CD4-positive, alpha-beta T cell treated with Interleukin-4 for 1 hour (primary cell): ENCODE measurements at regions not wholly inside any gene's neighbourhood (a gene's known extent, or its start where the extent isn't known, plus 50 kb on each side); places are given as distances from the start of the nearest gene placed in this dataset.
"Not testable (repeated sequence)": the region's sequence is repeated elsewhere in the genome, so short reads cannot be mapped to it uniquely, and the experiment has no call there.

Source experiments
- DNase-seq, 2 donors: peaks; one replicate each; pipeline ENCODE4 v3.0.0-alpha.2; 2020 to 2022

- no peak for DNase-seq
These were observed 280.9 kb upstream of the CYLC2 start for GRCh38 chr9:102714184-102714583.

DNA sequence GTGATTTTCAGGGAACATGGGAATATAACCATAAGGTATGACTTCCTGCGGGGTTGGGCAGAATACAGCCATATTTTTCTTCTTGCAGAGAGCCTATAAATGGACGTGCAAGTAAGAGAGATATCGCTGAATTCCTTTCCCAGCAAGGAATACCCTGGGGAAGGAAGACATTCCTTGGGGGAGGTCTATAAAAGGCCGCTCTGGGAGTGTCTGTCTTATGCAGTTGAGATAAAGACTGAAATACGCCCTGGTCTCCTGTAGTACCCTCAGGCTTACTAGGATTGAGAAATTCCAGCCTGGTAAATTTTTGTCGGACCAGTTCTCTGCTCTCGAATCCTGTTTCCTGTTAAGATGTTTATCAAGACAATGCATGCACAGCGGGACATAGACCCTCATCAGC, 282.2 kb upstream of the CYLC2 start:
- DNase-seq: not testable (repeated sequence)

DNA sequence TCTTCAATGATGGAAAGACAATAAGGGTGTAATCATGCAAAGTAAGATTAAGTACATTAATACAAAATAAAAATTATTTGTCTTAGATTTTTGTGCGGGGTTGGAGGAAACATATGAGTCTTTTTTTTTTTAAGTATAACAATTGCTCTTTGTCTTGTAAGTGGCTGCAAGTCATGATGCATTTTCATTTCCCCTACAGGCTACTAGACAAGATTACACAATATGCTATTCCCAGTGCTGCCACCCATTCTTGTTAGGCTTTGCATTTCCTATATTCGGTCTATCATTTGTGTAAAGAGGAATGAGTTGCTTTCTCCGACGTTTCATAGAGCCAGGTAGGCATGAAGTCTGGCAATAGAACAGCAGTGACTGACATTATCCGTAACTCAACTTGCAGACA, 294.2 kb upstream of the CYLC2 start:
- DNase-seq: no peak

DNA sequence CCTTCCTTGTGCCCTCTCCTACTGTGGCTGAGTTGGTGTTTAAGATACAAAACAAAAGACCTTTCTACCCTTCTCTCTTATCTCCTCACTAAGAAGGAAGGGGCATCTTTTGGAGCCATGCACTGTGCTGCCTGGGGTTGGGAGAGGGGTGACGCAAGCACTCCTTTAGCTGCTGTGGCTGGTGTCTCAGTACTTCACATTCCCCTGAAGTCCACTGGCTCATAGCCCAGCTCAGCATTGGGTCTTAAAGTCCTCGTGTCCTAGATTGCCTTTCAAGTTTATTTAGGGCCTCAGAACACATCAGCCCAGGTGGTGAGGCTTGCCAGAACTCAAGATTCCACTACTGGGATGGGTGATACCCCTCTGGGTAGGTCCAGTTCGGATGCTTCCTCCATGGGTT, 325.9 kb upstream of the CYLC2 start:
- DNase-seq: no peak

DNA sequence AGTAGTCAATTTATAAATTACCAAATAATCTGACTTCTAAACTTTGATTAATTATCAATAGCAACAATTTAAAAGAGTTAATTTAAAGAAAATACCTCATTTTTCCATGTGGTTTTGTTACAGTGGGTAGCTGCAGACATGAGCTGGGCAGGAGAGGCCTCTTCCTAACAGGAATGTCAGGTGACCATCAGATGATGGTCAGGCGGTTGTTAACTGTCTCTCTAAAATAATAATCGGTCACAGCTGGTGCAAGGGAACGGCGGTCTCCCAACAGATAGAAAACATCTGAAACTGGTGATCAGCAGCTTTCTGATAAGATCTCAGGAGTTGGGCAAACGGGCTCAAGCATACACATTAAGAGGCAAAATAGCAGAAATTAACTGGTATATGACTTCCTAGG, 342.7 kb upstream of the CYLC2 start:
- no peak for DNase-seq

DNA sequence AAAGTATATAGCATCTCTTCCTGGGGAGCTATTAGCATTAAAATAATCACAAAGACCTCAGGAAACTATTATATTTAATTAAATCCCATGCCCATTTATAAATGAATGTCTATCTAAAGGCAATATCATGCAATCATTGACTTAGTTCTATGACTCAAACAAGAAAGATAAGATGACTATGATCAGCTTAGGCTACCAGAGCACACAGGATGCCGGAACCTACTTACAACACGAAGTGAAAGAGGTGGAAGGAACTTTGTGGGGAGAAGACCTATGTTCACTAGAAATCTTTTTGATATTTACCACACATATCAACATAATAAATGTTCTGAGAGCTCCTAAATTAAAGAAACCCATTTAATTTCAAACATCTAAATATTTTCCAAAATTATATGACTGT, 344.2 kb upstream of the CYLC2 start:
- DNase-seq: no peak

GRCh38 chr9:102642651-102643050, 352.5 kb upstream of the CYLC2 start:
- DNase-seq: no peak

- DNase-seq: no peak
These were observed 363.6 kb upstream of the CYLC2 start for GRCh38 chr9:102631559-102631958.

GRCh38 chr9:102609461-102609860, 385.7 kb upstream of the CYLC2 start:
- no peak for DNase-seq

DNA sequence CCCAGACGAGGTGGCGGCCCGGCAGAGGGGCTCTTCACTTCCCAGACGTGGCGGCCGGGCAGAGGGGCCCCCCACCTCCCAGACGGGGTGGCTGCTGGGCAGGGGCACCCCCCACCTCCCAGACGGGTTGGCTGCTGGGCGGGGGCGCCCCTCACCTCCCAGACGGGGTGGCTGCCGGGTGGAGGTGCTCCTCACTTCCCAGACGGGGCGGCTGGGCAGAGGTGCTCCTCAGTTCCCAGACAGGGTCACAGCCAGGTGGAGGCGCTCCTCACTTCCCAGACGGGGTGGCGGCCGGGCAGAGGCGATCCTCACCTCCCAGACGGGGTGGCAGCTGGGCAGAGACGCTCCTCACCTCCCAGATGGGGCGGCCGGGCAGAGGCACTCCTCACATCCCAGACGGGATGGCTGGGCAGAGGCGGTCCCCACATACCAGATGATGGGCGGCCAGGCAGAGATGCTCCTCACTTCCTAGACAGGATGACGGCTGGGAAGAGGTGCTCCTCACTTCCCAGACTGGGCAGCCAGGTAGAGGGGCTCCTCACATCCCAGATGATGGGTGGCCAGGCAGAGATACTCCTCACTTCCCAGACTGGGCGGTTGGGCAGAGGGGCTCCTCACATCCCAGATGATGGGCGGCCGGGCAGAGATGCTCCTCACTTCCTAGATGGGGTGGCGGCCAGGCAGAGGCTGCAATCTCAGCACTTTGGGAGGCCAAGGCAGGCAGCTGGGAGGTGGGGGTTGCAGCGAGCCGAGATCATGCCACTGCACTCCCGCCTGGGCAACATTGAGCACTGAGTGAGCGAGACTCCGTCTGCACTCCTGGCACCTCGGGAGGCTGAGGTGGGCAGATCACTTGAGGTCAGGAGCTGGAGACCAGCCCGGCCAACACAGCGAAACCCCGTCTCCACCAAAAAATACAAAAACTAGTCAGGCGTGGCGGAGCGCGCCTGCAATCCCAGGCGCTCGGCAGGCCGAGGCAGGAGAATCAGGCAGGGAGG, 391.6 kb upstream of the CYLC2 start:
- DNase-seq: not testable (repeated sequence)

GRCh38 chr9:102594241-102594640, 400.9 kb upstream of the CYLC2 start:
- no peak for DNase-seq

GRCh38 chr9:102587281-102587680, 407.9 kb upstream of the CYLC2 start:
- DNase-seq: no peak

DNA sequence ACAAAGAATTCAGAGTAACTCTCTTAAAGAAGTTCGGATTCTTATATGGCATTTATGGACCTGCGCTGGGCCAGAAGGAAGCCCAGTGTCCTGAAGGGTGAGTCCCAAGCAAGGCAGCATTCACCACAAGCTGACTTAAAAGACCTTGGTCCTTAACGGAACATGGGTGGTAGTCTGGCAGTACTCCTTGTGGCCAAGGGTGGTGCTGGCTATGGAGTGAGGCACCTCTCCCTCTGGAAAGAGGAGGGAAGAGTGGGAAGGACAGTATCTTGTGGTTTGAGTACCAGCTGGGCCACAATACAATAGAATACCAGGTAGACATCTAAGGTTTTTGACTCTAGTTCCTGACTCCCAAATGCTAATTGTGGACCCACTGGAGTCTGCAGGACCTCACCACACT, 425.7 kb upstream of the CYLC2 start:
- no peak for DNase-seq

- no peak for DNase-seq
These were observed 443.8 kb upstream of the CYLC2 start for GRCh38 chr9:102551346-102551745.

DNA sequence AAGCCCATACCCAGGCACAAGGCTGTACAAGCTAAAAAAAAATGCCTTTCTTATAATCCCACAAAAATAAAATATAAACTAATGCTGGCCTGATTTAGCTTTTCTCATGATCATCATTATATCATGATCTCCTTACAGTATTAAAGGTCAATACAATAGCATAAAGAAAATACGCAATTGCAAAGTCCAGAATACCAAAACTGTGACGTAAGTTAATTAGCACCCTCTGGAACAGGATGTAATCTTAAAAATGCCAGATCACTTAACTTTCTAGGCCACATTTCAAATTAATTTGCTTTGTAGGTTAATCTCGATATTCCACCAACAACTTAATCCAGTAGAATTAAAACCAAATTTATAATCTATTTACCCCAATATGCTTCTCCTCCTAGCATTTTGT, 444.2 kb upstream of the CYLC2 start:
- no peak for DNase-seq

DNA sequence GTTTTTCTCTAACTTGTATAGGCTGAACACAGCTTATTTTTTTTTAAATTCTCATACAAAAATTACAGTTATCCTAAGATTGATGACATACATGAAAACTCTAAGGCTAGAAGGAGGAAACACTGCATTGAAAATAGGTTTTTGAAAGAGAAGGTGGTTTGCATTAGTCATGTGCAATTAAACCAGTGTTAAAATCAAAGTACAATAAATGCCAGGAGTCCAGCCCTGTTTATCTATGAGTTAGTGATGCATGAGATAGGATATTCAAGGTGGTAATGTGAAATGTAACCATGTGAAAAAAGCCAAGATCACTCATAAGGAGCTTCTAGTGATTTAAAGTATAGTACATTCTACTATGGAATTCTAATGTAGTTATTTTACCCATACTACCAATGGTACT, 444.9 kb upstream of the CYLC2 start:
- DNase-seq: no peak

- DNase-seq: no peak
These were observed 461.1 kb upstream of the CYLC2 start for GRCh38 chr9:102534031-102534430.

GRCh38 chr9:102521097-102521755, 473.9 kb upstream of the CYLC2 start:
- no peak for DNase-seq

DNA sequence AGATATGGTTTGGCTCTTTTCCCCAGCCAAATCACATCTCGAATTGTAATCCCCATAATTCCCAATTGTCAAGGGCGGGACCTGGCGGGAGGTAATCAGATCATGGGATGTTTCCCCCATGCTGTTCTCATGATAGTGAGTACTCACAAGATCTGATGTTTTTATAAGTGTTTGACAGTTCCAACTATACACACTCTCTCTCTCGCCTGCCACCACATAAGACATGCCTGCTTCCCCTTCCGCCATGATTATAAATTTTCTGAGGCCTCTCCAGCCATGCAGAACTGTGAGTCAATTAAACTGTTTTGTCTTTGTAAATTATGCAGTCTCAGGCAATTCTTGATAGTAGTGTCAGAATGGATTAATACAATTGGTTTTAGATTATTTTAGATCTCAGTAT, 475.7 kb upstream of the CYLC2 start:
- no peak for DNase-seq

- DNase-seq: no peak
These were observed 476.8 kb upstream of the CYLC2 start for GRCh38 chr9:102518324-102518723.

DNA sequence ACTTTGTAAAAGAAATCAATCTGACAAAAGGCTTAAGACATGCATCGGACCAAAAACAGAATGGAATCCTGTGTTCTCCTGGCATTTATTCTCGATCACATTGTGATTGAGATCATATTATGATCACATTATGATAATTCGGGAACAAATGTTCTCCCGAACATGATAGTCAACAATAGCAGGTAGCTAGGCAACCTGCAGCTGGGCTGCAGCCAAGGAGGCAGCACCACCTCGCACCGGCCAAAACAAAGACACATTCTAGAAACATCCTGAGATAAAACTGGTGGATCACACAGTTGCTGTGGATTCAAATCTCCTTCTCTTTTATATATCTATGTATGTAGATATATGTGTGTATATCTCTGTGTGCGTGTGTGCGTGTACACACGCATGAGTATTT, 480.6 kb upstream of the CYLC2 start:
- no peak for DNase-seq

DNA sequence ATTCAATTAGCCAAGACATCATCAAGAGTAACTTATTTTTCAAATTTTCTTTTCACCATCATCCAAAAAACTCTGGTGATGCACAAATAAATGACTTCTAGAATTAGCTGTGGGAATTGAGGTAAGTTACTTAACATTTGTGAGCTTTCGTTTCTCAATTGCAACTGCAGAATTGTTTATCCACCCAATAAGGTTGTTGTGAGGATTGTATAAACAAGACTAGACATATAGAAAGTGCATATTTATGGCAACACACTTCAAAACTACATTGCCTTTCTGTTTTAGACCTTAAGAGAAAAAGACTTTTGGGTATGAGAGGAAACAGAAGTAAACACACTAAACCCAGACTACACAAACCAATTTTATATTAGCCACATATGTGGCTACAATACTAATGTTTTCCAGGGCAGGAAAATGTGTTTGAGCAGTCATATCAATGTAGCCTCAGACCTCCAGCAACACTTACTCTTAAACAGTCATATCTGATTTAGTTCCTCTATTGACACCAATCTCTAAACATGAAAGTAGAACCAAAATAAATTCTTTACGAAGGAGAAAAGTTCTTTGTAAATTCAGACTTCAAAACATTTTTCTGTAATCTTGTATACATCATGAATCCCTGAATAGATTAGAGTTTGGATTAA, 488.0 kb upstream of the CYLC2 start:
- DNase-seq: no peak

DNA sequence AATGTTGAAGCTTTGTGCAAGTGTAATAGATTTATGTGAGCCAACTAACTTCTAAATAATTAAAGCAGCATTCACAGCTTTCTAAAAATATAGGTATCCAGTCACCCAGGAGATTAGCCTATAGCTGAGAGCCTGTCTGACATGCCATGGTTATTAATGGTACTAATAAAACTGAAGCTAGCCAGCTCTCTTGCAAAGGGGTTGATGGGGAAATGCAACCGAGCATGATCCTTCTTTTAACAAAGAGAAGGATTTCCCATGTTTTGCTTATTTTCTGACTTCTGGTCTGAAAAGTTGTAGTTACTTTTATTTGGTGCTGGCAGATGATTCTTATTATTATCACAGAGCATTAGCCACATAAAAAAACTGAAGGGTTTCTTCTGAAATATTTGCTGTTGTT, 488.7 kb upstream of the CYLC2 start:
- DNase-seq: no peak

DNA sequence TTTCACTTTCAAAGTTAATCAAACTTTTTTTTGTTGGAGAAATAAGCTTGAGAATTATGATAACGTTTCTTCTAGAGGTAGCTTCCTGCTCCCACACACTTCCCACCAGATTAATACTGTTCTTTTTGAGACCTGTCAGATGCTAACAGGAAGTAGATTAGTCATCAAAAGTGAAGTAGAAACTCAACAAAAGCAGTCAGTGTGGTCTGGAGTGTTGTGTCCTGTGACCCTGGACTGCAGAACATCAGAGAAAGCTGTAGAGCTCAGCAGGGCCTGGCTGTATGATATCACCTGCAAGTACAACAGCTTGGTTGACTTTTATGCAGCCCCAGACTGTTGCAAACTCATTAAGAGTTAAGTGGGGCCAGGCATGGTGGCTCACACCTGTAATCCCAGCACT, 495.7 kb upstream of the CYLC2 start:
- DNase-seq: no peak
